ENCODE measurements at regions not wholly inside any gene's neighbourhood (a gene's known extent, or its start where the extent isn't known, plus 50 kb on each side); places are given as distances from the start of the nearest gene placed in this dataset.
"Not testable (repeated sequence)": the region's sequence is repeated elsewhere in the genome, so short reads cannot be mapped to it uniquely, and the experiment has no call there.

DNA sequence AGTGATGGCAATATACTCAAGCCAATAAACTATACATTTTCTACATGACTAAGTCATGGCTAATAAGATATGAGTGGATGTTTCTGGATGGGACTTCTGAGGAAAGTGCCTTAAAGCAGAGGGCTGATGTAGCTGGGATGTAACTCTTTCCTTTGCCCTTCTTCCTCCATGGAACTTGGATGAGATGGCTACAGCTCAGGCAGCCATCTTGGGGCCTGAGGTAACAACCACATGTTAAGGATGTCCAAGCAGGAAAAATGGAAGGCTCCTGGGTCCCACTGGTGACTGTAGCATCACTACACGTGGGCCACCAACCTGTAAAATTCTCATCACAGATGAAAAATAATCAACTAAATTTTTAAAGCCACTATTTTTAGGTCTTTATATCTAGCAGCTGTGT is 54.4 kb upstream of the GRIP1 start:
- DNase-seq, result no peak

DNA sequence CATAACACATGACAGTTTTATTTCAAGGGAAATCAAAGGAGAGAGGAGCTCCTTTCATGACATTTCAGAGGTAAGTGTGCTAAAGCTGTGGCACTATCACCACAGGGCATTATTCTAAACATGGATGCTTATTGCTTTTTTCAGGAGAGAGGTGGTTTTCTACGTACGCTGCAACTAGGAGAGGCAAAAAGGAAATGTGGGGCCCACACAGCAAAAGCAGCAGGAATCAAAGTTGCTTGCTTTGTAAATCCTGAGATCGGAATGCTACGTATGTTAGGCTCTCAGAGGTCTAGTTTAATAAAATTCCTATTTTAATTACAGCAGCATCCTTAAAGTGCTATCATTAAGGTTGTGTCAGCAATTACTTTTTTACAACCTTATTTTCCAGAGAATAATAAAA is 55.0 kb upstream of the GRIP1 start:
- no peak for DNase-seq

DNA sequence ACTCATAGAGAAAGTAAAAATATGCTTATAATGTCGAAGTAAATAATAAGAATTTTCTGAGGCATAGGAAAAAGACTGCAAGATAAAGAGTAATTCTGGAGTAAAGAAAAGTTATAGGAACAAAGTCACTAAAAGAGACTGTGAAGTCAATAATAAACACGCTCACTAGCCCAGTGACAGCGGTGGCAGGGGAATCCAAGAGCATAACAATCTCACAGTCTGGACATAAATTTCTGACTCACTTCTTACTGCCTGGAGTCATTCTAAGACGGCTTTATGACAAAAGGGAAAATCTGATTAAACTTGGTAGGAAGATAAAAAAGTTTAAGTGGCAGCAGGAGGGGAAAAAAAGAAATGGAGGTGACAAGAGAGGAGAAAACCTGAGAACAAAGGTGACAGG is 56.4 kb upstream of the GRIP1 start:
- no peak for DNase-seq

DNA sequence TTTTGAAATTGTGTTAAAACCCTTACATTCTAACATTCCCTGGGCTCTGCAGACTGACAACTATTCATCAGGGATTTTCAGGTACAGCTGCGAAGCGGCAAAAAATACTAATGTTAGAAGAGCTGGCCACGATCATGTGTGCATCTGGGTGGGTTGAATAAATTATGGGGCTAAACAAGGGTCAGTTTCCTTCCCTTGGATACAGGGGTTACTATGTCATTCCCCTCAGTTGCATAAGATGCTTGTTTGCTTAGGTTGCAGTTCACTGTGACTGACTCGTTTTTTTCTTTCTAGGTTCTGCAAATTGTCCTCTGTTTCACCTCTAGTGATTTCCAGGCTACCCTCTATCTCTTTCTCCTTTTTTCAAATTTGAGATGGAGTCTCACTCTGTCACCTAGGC is 58.1 kb upstream of the GRIP1 start:
- DNase-seq, result no peak

- DNase-seq, result no peak
Observed at GRCh38 chr12:66739266-66739665, 60.4 kb upstream of the GRIP1 start.

DNA sequence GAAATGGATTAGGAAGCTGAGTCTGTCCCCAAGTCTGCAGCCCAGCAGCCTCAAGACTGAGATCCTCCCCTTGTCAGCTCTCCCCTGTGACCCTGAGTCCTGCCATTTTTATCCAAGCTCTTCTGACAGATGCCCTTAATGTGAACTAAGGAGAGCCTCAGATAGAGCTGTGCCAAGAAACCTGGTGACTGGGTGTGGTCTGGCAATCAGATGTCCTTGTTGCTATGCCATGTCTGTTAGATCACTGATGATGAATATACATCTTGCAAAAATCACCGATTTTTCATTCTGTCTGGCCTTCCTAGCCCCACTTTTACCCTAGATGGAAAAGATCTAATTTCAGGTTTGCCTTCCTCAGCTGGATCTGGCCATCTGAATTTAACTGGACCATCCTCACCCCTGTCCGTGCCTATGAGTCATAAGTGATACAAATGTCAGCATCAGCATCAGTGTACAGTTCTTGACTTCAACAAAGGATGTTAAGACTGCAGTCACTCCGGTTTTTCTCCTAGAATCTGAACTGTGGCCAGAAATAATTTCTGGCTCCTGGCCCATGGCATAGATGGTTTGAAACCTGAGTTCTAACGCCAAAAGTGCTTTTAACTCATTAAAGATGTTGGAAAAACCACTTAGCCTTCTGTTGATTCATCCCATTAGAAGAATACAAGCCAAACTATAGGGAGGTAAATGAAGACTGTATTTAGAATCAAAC is 61.2 kb upstream of the GRIP1 start:
- no peak for DNase-seq

DNA sequence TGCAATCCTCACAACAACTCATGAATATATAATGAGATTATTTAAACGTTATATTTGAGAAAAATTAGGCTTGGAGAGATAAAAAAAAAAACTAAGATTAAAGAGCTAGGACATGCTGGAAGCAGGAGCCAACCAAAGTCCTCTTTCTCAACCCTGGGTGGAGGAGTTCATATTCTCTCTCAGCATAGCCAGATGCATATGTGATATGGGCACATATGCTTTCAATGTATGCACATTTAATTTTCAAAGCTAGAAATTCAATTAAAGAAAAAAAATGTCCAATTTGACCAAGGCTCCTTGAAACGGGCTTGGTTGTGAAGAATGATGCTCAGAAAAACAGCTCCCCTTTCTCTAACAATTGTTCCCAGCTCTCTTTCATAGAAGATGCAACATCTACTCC is 61.9 kb upstream of the GRIP1 start:
- DNase-seq, result no peak

DNA sequence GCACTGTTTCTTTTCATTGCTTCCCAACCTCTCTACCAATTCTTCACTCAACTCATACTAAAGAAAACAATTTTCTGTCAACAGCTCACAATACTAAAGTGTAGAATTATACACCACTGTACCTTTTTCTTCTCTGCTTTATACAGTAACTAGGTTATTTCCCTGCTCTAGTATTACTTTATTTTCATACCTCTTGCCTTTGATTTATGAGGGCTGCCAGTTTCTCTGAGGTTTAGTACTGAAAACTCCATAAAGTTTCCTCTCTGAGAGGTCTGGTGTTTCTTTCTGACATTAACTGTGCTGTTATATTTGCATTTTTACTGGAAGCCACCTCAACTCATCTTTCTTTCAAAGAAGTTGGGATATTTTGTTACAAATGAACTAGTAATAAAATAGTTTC is 63.0 kb upstream of the GRIP1 start:
- no peak for DNase-seq

GRCh38 chr12:66742508-66743367 is 63.9 kb upstream of the GRIP1 start:
- DNase-seq, result no peak

DNA sequence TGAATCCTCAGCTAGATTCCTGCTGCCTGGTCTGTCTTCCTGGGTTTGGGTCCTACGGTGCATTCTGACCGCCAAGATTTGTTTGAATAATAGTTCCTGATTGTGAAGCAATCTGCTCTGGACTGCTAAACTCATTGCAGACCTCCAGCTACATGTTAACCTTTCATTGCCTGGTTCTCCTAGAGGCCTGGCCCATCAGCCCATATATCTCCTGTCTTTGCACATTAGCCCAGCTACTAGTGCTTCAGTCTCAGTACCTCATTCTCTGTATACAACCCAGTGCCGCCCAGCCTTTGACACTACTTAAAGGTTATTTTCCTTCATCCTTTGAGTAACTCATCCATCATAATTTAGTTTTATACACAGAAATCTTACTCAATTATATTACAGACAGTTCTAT is 65.6 kb upstream of the GRIP1 start:
- no peak for DNase-seq

- no peak for DNase-seq
Observed at GRCh38 chr12:66744956-66745383, 66.1 kb upstream of the GRIP1 start.

DNA sequence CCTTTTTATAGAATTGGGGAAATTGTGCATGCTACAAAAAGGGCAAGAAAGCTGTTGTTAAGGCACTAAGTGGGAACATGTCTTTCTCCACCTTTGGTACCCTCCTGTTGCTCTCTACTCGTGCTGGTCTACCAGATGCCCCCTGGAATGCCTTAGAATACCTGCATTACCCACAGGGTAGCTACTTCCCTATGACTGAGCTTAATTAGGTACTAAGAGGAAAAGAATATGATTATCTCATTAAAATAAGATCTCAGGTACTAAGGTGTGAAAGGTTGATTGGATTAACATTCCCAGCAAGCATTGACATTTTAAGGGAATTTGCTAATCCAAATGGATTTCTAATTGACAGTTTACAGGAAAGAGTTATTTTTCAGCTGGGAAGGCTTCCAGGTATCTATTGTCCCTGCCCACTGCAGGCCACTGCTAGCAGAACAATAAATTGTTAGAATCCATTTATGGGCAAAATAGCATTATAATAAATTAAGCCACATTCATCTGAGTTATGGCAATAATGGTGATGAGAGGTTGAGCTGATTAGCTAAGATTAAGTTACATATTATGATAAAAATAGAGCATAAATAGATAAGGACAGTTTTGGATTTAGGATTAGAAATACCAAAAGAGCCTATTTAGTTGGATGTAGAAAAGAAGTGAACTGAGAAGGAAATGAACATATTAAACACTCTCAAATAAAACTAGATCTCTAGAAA is 67.8 kb upstream of the GRIP1 start:
- no peak for DNase-seq

- no peak for DNase-seq
Observed at GRCh38 chr12:66751432-66752113, 72.7 kb upstream of the GRIP1 start.

- DNase-seq, result no peak
Observed at GRCh38 chr12:66753810-66754209, 74.9 kb upstream of the GRIP1 start.

- no peak for DNase-seq
Observed at GRCh38 chr12:66755727-66756395, 77.0 kb upstream of the GRIP1 start.

DNA sequence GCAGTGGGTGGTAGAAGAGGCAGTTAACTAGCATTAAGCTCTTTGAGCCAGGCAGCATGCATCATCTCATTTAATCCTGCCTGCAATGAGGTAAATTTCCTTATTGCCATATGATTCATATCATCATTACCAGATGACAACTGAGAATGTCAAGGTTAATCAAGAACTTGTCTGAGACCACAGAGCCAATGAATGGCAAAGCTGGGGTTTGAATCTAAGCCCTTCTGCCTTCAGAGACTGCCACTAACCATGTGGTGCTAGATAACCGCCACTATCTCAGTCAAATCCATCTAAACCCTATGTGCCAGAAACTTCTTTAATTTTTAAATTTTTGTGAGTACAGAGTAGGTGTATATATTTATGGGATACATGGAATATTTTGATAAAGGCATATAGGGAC is 77.8 kb upstream of the GRIP1 start:
- no peak for DNase-seq

GRCh38 chr12:66760122-66760521 is 81.2 kb upstream of the GRIP1 start:
- not testable (repeated sequence) for DNase-seq

GRCh38 chr12:66763467-66763866 is 84.6 kb upstream of the GRIP1 start:
- no peak for DNase-seq

DNA sequence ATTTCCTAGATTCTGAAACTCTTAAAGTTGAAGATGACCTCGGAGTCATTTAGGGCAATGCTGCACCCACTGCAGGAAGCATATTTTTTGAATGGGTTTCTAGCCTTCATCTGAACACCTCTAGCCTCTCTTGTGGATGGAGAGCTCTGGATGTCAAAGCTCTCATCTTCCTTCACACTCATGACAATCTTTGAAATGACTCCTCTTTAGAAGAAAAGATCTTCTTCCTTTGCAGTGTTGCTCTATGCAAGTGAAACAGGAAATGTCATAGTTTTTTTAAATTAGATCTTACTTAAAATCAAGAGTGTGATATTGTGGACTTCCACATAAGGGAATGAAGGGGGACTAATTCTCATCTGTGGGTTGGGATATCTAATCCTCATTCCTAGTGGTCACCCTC is 86.3 kb upstream of the GRIP1 start:
- DNase-seq, result no peak

- DNase-seq, result no peak
Observed at GRCh38 chr12:66767536-66767935, 88.7 kb upstream of the GRIP1 start.

DNA sequence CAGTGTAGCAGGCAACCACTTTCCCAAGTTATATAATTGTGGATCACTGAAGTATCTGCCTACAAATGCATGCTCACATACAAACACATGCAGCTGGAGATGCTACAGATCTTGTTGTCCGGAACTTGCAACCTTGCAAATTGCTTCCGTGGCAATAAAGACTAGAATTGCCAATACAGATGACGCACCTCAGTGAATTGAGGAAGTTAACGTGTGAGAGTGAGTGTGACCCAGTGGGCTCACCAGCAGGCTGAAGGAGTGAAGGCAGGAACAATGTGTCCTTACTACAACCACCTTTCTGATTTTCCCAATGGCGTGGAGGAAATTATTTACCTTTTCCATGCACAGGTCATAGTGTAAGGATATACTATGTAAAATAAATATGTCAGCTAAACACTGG is 89.4 kb upstream of the GRIP1 start:
- no peak for DNase-seq

DNA sequence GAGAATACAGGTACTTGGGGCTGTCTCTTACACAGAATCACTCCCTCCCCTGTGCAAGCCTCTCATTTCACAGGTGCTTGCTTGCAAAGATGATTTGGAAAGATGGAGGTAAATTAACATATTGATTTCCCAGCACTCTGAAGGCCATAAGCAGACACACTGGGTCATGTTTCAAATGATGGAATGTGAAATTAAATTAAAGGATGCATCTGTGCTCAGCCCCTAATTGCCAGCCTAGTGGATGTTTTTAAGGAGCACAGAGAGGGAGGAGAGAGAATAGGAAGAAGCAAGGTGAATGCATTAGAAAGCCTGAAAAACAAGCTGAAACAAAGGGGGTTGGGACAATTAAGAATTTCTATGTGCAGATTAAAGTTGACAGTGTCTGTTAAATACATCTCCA is 96.1 kb upstream of the GRIP1 start:
- DNase-seq, result no peak

GRCh38 chr12:66775871-66776270 is 97.0 kb upstream of the GRIP1 start:
- no peak for DNase-seq

All from hippocampal formation (tissue), 2 donors.